Stimulated activated CD4-positive, alpha-beta T cell treated with anti-CD3 and anti-CD28 coated beads, Interleukin-1b, Interleukin-23, amount 100 ng/mL, for 24 hours (primary cell): ENCODE measurements at regions not wholly inside any gene's neighbourhood (a gene's known extent, or its start where the extent isn't known, plus 50 kb on each side); places are given as distances from the start of the nearest gene placed in this dataset.
"Not testable (repeated sequence)": the region's sequence is repeated elsewhere in the genome, so short reads cannot be mapped to it uniquely, and the experiment has no call there.

Experiments used
- DNase-seq, 4 experiments: peaks; one replicate each; pipeline ENCODE4 v3.0.0-alpha.2; 2020; ENCODE audit warnings: low read depth in 4 of 4, low spot score in 1 of 4

DNA sequence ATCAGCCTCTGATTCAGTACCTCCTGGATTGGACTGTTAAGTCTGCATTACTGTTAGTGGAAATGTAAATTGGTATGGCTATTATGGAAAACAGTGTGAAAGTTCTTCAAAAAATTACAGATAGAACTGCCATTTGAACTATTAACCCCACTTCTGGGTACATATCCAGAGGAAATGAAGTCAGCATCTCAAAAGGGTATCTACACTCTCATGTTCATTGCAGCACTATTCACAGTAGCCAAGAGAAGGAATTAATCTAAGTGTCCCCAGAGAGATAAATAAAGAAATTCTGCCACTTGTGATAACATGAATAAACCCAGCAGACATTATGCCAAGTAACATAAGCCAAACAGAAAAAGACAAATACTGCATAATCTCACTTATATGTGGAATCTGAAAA lies 676.0 kb downstream of the PLA2G4A start:
- DNase-seq = no peak

DNA sequence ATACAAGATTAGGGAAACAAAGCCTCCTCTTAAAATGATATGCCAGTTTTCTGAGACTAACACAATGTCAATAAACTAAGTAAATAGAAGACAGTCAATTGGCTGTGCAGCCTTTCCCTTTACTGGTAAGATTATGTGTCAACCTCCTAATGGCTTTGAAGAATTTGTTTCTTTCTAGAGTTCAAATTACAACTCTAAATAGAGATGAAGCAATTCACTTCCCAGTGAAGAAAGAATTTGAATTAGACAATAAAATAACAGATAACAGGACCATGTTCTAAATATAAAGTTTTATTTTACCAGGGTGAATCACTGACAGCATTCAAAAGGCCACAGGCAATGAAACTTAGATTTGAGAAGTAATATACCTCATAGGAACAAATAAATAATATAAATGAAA lies 680.3 kb downstream of the PLA2G4A start:
- DNase-seq = no peak

DNA sequence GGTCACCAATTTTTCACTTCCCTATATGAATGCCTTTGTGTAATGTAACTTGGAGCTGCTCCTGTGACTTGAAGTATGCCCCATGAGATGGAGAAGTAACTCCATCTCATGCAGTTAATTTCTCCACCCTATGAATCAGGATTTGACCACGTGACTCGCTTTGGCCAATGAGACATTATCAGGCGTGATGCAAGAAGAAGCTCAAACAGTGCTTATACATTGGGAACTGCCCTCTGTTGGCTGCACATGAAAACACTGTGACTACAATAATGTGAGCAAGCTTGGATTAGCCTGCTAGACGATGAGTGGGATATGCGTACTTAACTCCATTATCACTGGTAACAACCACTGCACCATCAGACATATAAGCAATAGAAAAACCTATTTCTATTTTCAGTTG lies 684.4 kb downstream of the PLA2G4A start:
- DNase-seq = no peak

DNA sequence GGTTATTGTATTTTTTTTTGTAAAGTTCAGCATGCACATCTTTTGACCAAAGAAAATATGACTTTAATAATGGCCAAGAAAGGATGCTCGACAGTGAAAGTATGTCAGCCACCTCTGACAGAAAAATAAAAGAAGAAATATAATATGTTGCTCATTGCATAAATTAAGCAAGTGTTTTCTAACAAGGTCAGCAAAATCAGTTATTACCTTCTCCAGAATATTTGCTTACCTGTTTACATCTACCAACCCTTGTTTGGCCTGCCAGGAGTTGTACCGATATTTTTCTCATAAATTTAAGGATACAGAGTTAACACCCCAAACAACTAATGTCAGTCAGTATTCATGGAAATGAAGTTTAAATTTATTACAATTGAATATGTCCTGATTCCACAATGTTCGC lies 685.4 kb downstream of the PLA2G4A start:
- DNase-seq = no peak

DNA sequence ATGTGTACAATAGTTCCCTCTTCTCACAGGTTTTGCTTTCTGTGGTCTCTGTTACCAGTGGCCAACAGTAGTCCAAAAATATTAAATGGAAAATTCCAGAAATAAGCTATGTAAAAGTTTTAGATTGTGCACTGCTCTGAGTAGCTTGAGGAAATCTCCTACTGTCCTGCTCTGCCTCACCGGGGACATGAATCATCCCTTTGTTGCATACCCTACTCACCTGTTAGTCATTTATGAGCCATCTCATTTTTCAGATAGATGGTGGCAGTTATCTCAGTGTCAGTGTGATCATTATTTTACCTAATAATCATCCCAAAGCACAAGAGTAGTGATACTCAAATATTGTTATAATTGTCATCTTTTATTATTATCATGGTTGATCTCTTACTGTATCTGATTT lies 688.1 kb downstream of the PLA2G4A start:
- no peak for DNase-seq

DNA sequence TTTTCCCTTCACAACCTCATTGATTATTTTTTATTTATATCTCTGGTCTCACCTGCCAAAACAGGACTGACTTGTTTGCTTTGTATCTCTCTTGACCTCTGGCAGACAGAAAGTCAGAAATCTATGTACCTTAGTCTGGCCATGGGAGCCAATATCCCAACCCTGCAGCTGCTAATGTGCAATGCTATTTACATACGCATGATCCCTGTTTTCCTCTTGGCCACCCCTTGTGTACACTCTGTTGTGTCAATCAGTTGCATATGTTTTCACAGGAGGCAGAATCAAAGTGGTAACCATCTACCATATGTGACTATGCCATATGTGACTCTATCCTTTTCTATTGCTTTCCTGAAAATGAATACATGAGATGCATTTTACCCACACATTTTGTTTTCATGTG lies 688.8 kb downstream of the PLA2G4A start:
- no peak for DNase-seq

DNA sequence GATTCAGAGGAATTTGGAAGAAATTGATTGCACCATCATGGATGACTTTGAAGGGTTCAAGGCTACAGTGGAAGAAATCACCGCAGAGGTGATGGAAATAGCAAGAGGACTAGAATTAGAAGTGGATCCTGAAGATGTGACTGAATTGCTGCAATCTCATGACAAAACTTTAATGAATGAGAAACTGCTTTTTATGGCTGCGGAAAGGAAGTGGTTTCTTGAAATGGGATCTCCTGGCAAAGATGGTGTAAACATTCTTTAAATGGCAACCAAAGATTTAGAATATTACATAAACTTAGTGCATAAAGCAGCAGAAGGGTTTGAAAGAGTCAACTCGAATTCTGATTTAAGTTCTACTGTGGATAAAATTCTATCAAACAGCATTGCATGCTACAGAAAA lies 698.6 kb downstream of the PLA2G4A start:
- DNase-seq = no peak

DNA sequence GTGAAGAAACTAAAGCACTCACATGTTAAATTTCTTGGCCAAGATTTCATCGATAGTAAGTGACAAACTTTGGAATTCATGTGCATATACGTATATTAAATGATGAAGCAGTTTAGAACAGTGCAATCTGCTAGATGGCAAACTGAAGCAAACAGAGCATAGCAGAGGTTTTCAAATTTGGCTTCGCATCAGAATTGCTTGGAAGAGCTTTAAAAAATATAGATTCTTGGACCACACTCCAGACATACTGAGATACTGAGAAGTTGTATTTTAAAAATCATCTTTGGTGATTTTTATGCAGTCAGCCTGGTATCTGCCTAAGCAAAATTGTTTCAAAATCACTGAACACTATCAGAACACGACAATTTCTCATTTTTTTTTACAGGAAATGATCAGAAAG lies 709.2 kb downstream of the PLA2G4A start:
- no peak for DNase-seq

DNA sequence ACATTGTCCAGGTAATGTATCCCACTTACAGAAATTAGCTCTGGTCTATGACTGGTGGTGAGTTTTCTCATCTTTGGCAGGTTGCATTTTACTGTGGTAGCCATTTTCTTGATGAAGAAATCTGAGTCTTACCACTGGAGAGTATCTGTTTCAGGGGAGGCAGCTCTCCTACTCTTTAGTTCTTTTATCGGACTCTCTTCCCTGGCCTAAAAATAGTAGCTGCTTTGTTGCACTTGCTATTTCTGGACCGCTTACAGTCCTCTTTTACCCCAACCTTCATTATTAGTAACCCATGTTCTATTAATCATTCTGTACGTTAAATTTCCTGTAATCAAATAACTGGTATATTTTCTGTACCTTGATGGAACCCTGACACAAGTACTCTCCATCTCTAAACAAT lies 720.8 kb downstream of the PLA2G4A start:
- no peak for DNase-seq

DNA sequence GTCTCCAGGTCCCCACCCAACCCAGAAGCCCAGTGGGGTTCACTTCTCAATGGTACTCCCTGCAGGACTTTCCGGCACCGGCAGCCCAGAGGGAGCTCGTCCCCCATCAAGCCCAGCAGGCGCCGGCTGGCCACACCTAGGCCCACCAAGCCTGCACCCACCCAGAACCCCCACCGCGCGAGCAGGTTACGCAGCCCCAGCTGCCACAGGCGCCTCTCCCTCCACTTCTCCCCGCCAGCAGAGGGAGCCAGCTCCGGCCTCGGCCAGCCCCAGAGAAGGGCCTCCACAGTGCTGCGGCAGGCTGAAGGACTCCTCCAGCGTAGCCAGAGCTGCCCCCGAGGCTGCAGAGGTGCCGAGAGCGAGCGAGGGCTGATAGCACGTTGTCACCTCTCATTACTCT lies 722.3 kb downstream of the PLA2G4A start:
- no peak for DNase-seq

DNA sequence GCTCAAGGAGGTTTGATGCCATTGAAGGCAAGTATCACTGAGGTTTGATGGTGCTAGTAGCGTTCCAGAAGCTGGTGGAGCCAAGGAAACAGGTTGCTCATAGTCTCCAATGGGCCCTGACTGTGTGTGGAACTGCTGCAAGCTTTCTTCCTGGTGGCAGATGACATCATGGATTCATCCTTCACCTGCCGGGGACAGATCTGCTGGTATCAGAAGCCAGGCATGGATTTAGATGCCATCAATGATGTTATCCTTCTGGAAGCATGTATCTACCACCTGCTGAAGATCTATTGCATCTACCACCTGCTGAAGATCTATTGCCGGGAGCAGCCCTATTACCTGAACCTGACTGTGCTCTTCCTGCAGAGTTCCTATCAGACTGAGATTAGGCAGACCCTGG lies 734.4 kb downstream of the PLA2G4A start:
- DNase-seq = no peak

DNA sequence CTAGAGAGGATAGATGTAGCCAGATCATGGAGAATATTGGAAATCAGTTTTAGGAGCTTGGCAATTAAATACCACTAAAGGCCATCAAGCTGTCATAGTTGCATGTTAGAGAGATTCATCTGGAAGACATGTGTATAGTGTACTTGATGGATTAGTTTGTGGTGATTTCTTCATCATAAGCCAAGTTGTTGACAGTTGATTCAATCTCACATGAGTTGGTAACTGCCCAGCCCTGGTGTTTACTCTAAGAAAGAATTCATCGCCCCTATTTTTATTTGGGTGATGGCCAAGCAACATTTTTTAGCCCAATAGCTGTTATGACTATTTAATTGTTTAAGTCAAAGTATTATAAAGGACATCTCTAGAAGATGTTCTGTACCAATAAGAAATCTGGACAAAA lies 737.6 kb downstream of the PLA2G4A start:
- no peak for DNase-seq

DNA sequence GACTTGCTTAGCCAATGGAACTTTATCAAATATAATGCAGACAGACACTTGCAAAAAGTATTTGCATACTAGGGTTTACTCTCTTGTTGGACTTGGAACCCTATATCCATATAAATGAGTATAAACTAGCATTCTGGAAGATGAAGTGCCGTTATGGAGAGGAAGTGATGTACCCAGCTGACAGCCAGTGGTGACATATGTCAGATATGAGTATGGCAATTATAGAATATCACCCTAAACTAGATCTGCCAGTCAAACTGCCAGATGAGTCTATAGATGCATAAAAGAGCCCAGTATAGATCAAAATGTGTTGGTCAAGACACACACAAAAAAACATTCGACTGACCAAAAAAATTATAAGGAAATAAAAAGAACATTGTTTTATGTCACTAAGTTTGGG lies 739.3 kb downstream of the PLA2G4A start:
- no peak for DNase-seq

DNA sequence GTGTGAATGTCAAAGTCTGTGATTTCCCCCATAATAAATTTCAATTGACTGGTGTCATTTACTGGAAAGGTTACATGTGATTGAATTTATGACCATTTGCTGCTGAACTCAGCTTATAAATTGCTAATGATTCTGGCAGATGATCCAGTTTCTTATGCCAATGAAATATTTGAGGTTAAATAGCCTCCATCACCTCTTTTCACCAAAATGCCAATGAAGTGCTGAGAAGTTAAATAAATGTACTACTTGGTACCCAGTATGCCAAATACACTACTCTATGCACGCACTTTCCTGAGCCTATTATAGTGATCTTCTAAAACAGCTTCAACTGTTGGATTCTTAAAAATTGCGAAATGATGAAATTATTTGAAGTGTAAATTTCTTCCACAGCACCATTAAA lies 741.4 kb downstream of the PLA2G4A start:
- DNase-seq = no peak

DNA sequence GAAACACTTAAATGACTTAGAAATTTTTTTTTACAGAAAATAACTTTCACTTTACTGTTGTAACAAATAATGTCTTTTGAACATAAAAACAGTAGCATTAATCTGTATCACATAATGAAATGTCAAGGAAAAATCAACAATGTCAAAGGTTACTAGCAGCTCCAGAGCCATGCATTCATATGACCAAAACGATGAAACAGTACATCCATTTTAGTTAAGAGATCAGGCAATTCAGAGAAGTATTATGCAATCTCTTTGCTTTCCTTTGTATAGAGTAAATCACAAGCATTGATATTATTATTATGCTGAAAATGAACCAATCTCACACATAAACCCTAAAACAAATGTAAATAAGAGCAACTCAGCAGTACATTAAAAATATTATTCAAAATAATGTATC lies 748.9 kb downstream of the PLA2G4A start:
- DNase-seq = no peak

DNA sequence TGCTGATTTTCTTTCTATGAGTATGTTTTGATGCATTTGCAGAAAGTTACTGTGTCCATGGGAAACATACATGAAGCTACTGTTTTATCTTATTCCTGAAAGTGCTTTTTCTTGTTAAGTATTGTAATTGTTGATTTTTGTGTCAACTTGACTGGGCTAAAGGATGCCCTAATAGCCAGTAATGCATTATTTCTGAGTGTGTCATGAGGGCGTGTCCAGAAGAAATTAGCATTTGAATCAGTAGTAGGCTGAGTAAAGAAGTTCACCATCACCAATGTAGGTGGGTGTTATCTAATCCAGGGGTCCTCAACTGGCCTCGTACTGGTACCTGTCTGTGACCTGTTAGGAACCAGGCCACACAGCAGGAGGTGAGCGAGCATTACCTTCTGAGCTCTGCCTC lies 760.2 kb downstream of the PLA2G4A start:
- no peak for DNase-seq

DNA sequence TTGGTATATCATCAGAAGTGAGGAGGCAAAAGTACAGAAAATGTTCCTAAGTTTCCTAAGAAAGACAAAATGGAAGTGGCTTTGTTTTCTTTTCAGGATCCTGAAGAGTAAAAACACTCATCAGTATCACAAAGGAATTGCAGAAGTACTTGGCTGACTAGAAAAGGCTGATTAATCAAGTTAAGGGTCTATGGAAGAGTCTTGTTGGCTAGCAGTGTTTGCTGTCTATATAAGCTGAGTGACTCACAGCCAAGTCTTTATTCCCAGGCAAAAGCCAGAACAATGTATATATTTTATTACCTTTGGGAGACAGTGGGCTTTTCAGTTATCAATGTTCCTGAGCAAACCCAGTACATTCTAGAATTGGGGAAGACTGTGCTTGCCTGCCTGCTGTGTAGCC lies 777.0 kb downstream of the PLA2G4A start:
- no peak for DNase-seq

DNA sequence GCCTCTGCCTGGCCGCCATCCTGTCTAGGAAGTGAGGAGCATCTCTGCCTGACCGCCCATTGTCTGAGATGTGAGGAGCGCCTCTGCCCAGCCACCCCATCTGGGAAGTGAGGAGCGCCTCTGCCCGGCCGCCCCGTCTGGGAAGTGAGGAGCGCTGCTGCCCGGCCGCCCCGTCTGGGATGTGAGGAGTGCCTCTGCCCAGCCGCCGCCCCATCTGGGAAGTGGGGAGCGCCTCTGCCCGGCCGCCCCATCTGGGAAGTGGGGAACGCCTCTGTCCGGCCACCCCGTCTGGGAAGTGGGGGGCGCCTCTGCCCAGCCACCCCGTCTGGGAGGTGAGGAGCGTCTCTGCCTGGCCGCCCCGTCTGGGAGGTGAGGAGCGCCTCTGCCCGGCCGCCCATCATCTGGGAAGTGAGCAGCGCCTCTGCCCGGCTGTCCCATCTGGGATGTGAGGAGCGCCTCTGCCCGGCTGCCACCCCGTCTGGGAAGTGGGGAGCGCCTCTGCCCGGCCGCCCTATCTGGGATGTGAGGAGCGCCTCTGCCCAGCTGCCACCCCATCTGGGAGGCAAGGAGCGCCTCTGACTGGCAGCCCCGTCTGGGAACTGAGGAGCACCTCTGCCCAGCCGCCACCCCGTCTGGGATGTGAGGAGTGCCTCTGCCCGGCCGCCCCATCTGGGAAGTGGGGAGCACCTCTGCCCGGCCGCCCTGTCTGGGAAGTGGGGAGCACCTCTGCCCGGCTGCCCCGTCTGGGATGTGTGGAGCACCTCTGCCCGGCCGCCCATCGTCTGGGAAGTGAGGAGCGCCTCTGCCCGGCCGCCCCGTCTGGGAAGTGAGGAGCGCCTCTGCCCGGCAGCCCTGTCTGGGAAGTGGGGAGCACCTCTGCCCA lies 787.3 kb downstream of the PLA2G4A start:
- not testable (repeated sequence) for DNase-seq

DNA sequence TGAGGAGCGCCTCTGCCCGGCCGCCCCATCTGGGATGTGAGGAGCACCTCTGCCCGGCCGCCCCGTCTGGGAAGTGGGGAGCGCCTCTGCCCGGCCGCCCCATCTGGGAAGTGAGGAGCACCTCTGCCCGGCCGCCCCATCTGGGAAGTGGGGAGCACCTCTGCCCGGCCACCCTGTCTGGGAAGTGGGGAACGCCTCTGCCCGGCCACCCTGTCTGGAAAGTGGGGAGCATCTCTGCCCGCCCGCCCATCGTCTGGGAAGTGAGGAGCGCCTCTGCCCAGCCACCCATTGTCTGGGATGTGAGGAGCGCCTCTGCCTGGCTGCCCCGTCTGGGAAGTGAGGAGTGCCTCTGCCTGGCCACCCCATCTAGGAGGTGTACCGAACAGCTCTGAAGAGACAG lies 788.1 kb downstream of the PLA2G4A start:
- not testable (repeated sequence) for DNase-seq

DNA sequence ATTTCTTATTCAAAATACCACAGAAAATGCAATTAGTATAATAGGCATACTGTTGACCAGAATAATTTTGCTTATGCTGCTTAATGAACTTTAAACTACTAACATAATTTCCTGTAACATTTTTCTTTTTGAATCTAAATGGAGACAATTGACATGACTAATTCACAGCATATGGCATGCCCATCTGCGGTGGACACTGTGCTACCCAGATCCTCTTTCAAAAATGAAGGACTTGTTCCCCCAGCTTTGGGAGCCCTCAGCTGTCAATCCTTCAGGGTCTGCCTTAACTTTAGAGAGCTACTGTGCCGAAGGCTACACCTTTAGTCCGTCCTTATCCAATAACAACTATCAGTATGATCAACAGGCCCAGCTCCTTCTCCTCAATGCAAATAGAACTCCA lies 789.0 kb downstream of the PLA2G4A start:
- DNase-seq = no peak

DNA sequence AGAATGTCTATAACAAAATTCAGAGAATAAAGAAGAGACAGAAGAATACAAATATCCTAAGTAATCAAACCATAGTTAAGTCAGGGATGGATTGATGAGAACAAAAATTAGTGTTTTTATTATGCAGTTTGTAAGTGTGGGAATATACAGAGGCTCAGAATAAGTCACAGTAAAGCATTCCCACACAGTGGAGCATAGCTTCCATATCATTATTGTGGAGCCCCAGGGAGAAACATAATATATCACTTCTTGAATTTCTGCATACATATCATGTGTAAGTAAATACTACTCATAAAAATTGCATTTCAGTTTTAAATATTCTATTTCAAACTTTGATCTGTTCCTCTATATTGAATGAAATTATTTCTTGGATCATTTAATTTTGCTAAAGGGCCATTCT lies 790.4 kb downstream of the PLA2G4A start:
- no peak for DNase-seq

DNA sequence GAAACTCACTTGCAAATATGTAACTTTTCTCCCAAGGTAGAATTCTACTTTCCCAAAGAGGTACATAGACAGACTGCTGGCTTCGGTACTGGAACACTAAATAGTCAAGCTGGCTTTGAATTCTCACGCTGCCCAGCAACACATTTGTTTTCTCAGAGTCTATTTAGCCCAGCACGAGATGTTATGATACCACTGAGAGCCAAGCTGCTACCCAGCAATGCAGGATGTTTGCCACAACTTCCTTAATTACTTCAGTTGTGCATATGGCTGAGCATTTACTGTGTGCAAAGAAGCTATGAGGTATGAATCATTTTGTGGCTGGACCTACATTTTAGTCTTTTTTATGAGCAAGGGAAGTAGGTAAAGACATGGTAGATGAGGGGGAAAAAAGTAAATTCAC lies 793.2 kb downstream of the PLA2G4A start:
- no peak for DNase-seq

DNA sequence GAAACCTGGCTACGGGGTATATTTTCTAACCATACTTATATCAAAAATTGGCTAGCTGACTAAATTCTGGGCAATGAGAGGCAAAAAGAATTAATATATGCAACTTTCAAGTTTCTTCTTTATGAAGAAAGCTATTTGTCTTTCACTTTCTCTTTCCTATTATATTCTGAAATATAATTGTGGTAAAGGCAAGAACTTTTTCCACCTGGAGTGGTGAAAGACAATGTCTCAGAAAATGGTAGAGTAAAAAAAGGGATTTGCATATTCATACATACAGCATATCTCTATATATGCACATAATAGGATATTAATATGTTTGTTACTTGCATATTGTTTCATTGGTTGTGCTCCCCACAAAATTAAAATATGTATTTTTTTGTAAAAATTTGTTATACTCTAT lies 793.8 kb downstream of the PLA2G4A start:
- no peak for DNase-seq
